ENCODE measurements at regions not wholly inside any gene's neighbourhood (a gene's known extent, or its start where the extent isn't known, plus 50 kb on each side); places are given as distances from the start of the nearest gene placed in this dataset.

- TF ChIP-seq CTCF (conservative IDR thresholded peaks at IDR 0.05 in 1 of 2, IDR thresholded peaks at IDR 0.05 in 1 of 2; ENCODE audit: low read depth in 1 of 2, low read length in 2 of 2), result no peak
- TF ChIP-seq EZH2 (IDR thresholded peaks at IDR 0.05; ENCODE audit: low read length, missing control alignments), result no peak
Observed at GRCh38 chr17:77491921-77492445, 351.2 kb downstream of the SEC14L1 start.
